ENCODE measurements at regions not wholly inside any gene's neighbourhood (a gene's known extent, or its start where the extent isn't known, plus 50 kb on each side); places are given as distances from the start of the nearest gene placed in this dataset.

DNA sequence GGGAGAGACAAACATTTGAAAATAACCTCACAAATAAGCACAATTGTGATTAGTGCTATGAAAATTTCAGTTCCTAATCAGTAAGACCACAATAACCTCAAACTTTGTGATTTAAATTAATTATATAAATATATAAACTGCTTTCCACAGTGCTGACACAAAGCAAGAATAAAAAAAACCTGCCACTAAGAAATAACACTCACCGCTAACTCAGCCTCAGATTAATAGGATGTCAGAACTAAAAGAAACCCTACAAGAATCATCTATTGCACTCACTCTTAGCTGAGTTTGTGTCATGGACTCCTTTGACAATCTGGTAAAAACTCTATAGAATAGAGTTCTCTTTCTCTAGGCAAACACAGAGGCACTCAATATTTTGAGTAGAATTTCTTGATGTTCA, 68.4 kb downstream of the SLC41A2 start:
- Mint-ChIP-seq H3K36me3 (no peaks in the 10 kb centered on the region), H3K4me1 (peaks cover 6% of the 10 kb centered on the region), H3K4me3 (no peak overlapping the region), H3K27ac (no peak overlapping the region), H3K27me3 (ENCODE audit: low read depth in 3 of 3) (peaks cover 0 to 4% (median 0%) of the 10 kb centered on the region in 3 donors), H3K9me3 (peaks cover 0 to 3% (median 0%) of the 10 kb centered on the region in 7 donors)
- no CpG with 5 or more reads among the region's 1 CpG for WGBS (ENCODE audit: insufficient coverage)
- H3K4me1 ChIP-seq (ENCODE audit: control insufficient read depth in 1 of 2, insufficient read depth in 2 of 2, low read length in 2 of 2): no peaks in the 10 kb centered on the region
- H3K9me3 ChIP-seq (replicated peaks in 1 of 2; ENCODE audit: control insufficient read depth in 1 of 2, insufficient read depth in 1 of 2, low read length in 2 of 2): no peaks in the 10 kb centered on the region
- no peak overlapping the region for H3K4me3 ChIP-seq (replicated peaks in 1 of 3; ENCODE audit: low read depth in 2 of 3, low read length in 3 of 3)
- no peak overlapping the region for H2AFZ ChIP-seq (ENCODE audit: insufficient read depth, low read depth, low read length, poor library complexity, severe bottlenecking)
- H4K20me1 ChIP-seq (ENCODE audit: insufficient read depth, low read length): no peaks in the 10 kb centered on the region
- no peak overlapping the region for H3K27ac ChIP-seq (ENCODE audit: low read depth in 1 of 2, low read length in 2 of 2)
- DNase-seq: no peak
- no peaks in the 10 kb centered on the region for H3K79me2 ChIP-seq (ENCODE audit: insufficient read depth, low read length)
- no peaks in the 10 kb centered on the region for H3K27me3 ChIP-seq (ENCODE audit: control insufficient read depth in 2 of 2, insufficient read depth in 2 of 2, low read length in 2 of 2)
- H3K4me2 ChIP-seq (replicated peaks; ENCODE audit: extremely low read depth, low read length, poor library complexity, severe bottlenecking): no peak overlapping the region
- H3K36me3 ChIP-seq (replicated peaks in 1 of 2; ENCODE audit: control insufficient read depth in 1 of 2, insufficient read depth in 2 of 2, low read length in 2 of 2): no peaks in the 10 kb centered on the region
- intact Hi-C loops (cut with micrococcal nuclease): no loop called here
- TF ChIP-seq, protein P1, sequence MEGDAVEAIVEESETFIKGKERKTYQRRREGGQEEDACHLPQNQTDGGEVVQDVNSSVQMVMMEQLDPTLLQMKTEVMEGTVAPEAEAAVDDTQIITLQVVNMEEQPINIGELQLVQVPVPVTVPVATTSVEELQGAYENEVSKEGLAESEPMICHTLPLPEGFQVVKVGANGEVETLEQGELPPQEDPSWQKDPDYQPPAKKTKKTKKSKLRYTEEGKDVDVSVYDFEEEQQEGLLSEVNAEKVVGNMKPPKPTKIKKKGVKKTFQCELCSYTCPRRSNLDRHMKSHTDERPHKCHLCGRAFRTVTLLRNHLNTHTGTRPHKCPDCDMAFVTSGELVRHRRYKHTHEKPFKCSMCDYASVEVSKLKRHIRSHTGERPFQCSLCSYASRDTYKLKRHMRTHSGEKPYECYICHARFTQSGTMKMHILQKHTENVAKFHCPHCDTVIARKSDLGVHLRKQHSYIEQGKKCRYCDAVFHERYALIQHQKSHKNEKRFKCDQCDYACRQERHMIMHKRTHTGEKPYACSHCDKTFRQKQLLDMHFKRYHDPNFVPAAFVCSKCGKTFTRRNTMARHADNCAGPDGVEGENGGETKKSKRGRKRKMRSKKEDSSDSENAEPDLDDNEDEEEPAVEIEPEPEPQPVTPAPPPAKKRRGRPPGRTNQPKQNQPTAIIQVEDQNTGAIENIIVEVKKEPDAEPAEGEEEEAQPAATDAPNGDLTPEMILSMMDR (IDR thresholded peaks at IDR 0.05): no peak
- H3K9ac ChIP-seq (ENCODE audit: insufficient read depth, low read length, poor library complexity, severe bottlenecking): no peak overlapping the region

DNA sequence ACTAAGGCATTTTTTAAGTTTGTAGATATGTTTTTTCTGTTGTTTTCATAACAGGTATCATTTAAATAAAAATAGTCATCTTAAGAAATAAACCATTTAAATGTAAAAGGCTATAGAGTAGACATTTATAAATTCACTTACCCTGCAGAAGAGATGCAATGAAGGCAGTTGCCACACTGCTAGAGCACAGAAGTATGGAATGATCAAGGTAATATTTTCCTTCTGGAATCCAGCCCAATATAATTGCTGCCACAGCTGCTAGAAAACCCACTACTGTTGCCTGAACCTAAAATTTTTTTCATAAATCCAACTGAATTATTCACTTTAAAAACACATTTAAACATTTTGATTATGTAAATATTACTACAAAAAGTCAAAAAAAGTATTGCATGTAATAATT, 69.2 kb downstream of the SLC41A2 start:
- no peaks in the 10 kb centered on the region for H3K36me3 Mint-ChIP-seq
- intact Hi-C loops (cut with micrococcal nuclease): no loop called here

More for the DNA sequence above, 69.2 kb downstream of the SLC41A2 start:
- Histone ChIP-seq H3K9ac (ENCODE audit: insufficient read depth, low read length, poor library complexity, severe bottlenecking) (no peak overlapping the region), H3K4me1 (ENCODE audit: control insufficient read depth in 1 of 2, insufficient read depth in 2 of 2, low read length in 2 of 2) (no peaks in the 10 kb centered on the region), H3K36me3 (replicated peaks in 1 of 2; ENCODE audit: control insufficient read depth in 1 of 2, insufficient read depth in 2 of 2, low read length in 2 of 2) (no peaks in the 10 kb centered on the region), H3K4me3 (replicated peaks in 1 of 3; ENCODE audit: low read depth in 2 of 3, low read length in 3 of 3) (no peak overlapping the region), H3K79me2 (ENCODE audit: insufficient read depth, low read length) (no peaks in the 10 kb centered on the region), H3K27me3 (ENCODE audit: control insufficient read depth in 2 of 2, insufficient read depth in 2 of 2, low read length in 2 of 2) (no peaks in the 10 kb centered on the region), H2AFZ (ENCODE audit: insufficient read depth, low read depth, low read length, poor library complexity, severe bottlenecking) (no peak overlapping the region), H3K27ac (ENCODE audit: low read depth in 1 of 2, low read length in 2 of 2) (no peak overlapping the region), H3K4me2 (replicated peaks; ENCODE audit: extremely low read depth, low read length, poor library complexity, severe bottlenecking) (no peak overlapping the region), H4K20me1 (ENCODE audit: insufficient read depth, low read length) (no peaks in the 10 kb centered on the region), H3K9me3 (replicated peaks in 1 of 2; ENCODE audit: control insufficient read depth in 1 of 2, insufficient read depth in 1 of 2, low read length in 2 of 2) (peaks cover 0 to 3% of the 10 kb centered on the region in 2 donors)
- Mint-ChIP-seq H3K4me3 (no peak overlapping the region), H3K4me1 (peaks cover 6% of the 10 kb centered on the region), H3K27me3 (ENCODE audit: low read depth in 3 of 3) (peaks cover 0 to 3% (median 0%) of the 10 kb centered on the region in 3 donors), H3K9me3 (peaks cover 0 to 4% (median 2%) of the 10 kb centered on the region in 7 donors), H3K27ac (no peak overlapping the region)
- TF ChIP-seq, protein P1 (IDR thresholded peaks at IDR 0.05): no peak
- DNase-seq: no peak
